GM12878 (cell line): ENCODE measurements at regions not wholly inside any gene's neighbourhood (a gene's known extent, or its start where the extent isn't known, plus 50 kb on each side); places are given as distances from the start of the nearest gene placed in this dataset.

Experiments
- ATAC-seq: fragments of 200-7000 bp; cut with Tn5 transposase; 3 replicates; pipeline ENCODE4 v1.9.1; 2020; ENCODE audit warnings: mild to moderate bottlenecking, moderate library complexity
- BruUV-seq: library from RNA; stranded (reverse); fragments of 400-500 nt; replicated peaks from 2 replicates; lab custom pipeline; 2021; lab: Mats Ljungman, UMichigan
- CTCF ChIA-PET: fragments of 300-600 bp; sonication (Branson Sonifier 250); formaldehyde crosslinking; extraction: SDS; loops from one replicate; lab custom pipeline; 2021; ENCODE audit warnings: inconsistent platforms; lab: Yijun Ruan, JAX
- POLR2A ChIA-PET: fragments of 350-600 bp; formaldehyde crosslinking; extraction: SDS; loops from one replicate; lab custom pipeline; 2021; ENCODE audit warnings: inconsistent platforms; lab: Charles Lee
- RAD21 ChIA-PET: fragments of 300-600 bp; sonication (Branson Sonifier 250); formaldehyde crosslinking; loops from one replicate; lab custom pipeline; 2023; ENCODE audit warnings: antibody characterized with exemption; ENCODE audit not compliant: unreplicated experiment; lab: Charles Lee
- SMC1A ChIA-PET: fragments of 300-600 bp; sonication (Branson Sonifier 250); formaldehyde crosslinking; loops from one replicate; lab custom pipeline; 2023; ENCODE audit not compliant: unreplicated experiment, uncharacterized antibody; lab: Charles Lee
- DNase-seq: peaks from one replicate; pipeline ENCODE4 v3.0.0-alpha.2; 2011; ENCODE audit warnings: low read depth, low spot score
- FAIRE-seq: peaks from 3 replicates; lab custom pipeline; 2011; peaks lifted over from hg19 to GRCh38; lab: Jason Lieb, UNC
- H2AFZ ChIP-seq: 2 replicates; pipeline ENCODE4 v1.6.0; 2011; ENCODE audit warnings: low read depth, low read length, control low read depth; ENCODE audit not compliant: control insufficient read depth
- H3K27ac ChIP-seq: 2 replicates; pipeline ENCODE4 v1.5.1; 2011; ENCODE audit warnings: control low read depth; ENCODE audit not compliant: control insufficient read depth, insufficient read depth
- H3K27me3 ChIP-seq, 2 experiments: replicated peaks in 1 of 2; 2 replicates each; pipeline versions ENCODE4 v1.6.0 to v1.6.1; 2011; ENCODE audit warnings: low read length in 1 of 2; ENCODE audit not compliant: control insufficient read depth in 2 of 2, insufficient read depth in 2 of 2
- H3K36me3 ChIP-seq, 2 experiments: 2 replicates each; pipeline ENCODE4 v1.5.1; 2011; ENCODE audit warnings: low read length in 1 of 2; ENCODE audit not compliant: control insufficient read depth in 2 of 2, insufficient read depth in 2 of 2
- H3K4me1 ChIP-seq: 2 replicates; pipeline ENCODE4 v1.6.1; 2011; ENCODE audit warnings: mild to moderate bottlenecking, low read length, moderate library complexity, mixed read lengths; ENCODE audit not compliant: control insufficient read depth, insufficient read depth
- H3K4me2 ChIP-seq: 2 replicates; pipeline ENCODE4 v1.6.0; 2011; ENCODE audit warnings: control low read depth; ENCODE audit not compliant: control insufficient read depth, insufficient read depth
- H3K4me3 ChIP-seq: fragments of 200-600 bp; sonication (generic); 2 replicates; pipeline ENCODE4 v1.5.1; 2016
- H3K79me2 ChIP-seq: 2 replicates; pipeline ENCODE4 v1.6.0; 2011; ENCODE audit warnings: low read length; ENCODE audit not compliant: control insufficient read depth, insufficient read depth
- H3K9ac ChIP-seq: 2 replicates; pipeline ENCODE4 v1.8.0; 2011; ENCODE audit warnings: low read length, control low read depth, mixed read lengths; ENCODE audit not compliant: control insufficient read depth, insufficient read depth
- H3K9me3 ChIP-seq: replicated peaks from 3 replicates; pipeline ENCODE4 v1.5.1; 2011; ENCODE audit warnings: mild to moderate bottlenecking, low read length; ENCODE audit not compliant: control insufficient read depth, insufficient read depth
- H4K20me1 ChIP-seq: 2 replicates; pipeline ENCODE4 v1.6.0; 2011; ENCODE audit not compliant: control insufficient read depth, insufficient read depth
- BHLHE40 ChIP-seq, 2 experiments: fragments of 450-650 bp in 1 of 2; IDR thresholded peaks; 2 replicates each; pipeline ENCODE4 v1.6.1; 2011 to 2017; ENCODE audit warnings: low read depth in 2 of 2, borderline replicate concordance in 1 of 2, improper control_type of control experiment in 1 of 2, low read length in 1 of 2, mild to moderate bottlenecking in 1 of 2
- CBX3 ChIP-seq: fragments of 200-600 bp; sonication (generic); IDR thresholded peaks from 2 replicates; pipeline ENCODE4 v1.6.1; 2016; ENCODE audit warnings: low read depth, borderline replicate concordance
- CEBPB ChIP-seq, 2 experiments: fragments of 150-350 bp in 1 of 2; IDR thresholded peaks; 2 replicates each; pipeline ENCODE4 v1.6.1; 2012 to 2014; ENCODE audit warnings: low read depth in 2 of 2, low read length in 2 of 2, borderline replicate concordance in 1 of 2, inconsistent platforms in 1 of 2
- EGR1 ChIP-seq, 2 experiments: IDR thresholded peaks; 1 replicate in 1 of 2; 2 replicates in 1 of 2; pipeline ENCODE4 v1.6.1; 2011 to 2012; ENCODE audit warnings: low read depth in 2 of 2, low read length in 2 of 2, borderline replicate concordance in 1 of 2, mild to moderate bottlenecking in 1 of 2, moderate library complexity in 1 of 2
- FOXM1 ChIP-seq: IDR thresholded peaks from 2 replicates; pipeline ENCODE4 v1.6.1; 2012; ENCODE audit warnings: low read depth, mild to moderate bottlenecking, inconsistent platforms, low read length, moderate library complexity
- LARP7 ChIP-seq: fragments of 450-650 bp; IDR thresholded peaks from 2 replicates; pipeline ENCODE4 v1.6.1; 2017; ENCODE audit warnings: mild to moderate bottlenecking
- NFXL1 ChIP-seq: fragments of 450-650 bp; IDR thresholded peaks from 2 replicates; pipeline ENCODE4 v1.6.1; 2017; ENCODE audit warnings: antibody characterized with exemption, mild to moderate bottlenecking, borderline replicate concordance
- PAX5 ChIP-seq: IDR thresholded peaks from 2 replicates; pipeline ENCODE4 v1.6.1; 2011; ENCODE audit warnings: low read depth, low read length, borderline replicate concordance
- PML ChIP-seq: IDR thresholded peaks from 2 replicates; pipeline ENCODE4 v1.6.1; 2012; ENCODE audit warnings: low read length, inconsistent platforms
- RFX5 ChIP-seq: IDR thresholded peaks from 2 replicates; pipeline ENCODE4 v1.6.1; 2011; ENCODE audit warnings: low read depth, low read length, improper control_type of control experiment
- SMAD5 ChIP-seq: IDR thresholded peaks from 2 replicates; pipeline ENCODE4 v1.6.1; 2016; ENCODE audit warnings: antibody characterized with exemption, low read depth
- SMC3 ChIP-seq: IDR thresholded peaks from 2 replicates; pipeline ENCODE4 v1.6.1; 2011; ENCODE audit warnings: low read length, improper control_type of control experiment, borderline replicate concordance
- SP1 ChIP-seq: IDR thresholded peaks from one replicate; pipeline ENCODE4 v1.6.1; 2011; ENCODE audit warnings: low read depth, low read length
- ZBED1 ChIP-seq: IDR thresholded peaks from 2 replicates; pipeline ENCODE4 v1.6.1; 2016; ENCODE audit warnings: borderline replicate concordance
- ZNF207 ChIP-seq: fragments of 450-650 bp; IDR thresholded peaks from 2 replicates; pipeline ENCODE4 v1.6.1; 2014; ENCODE audit warnings: antibody characterized with exemption, mild to moderate bottlenecking, borderline replicate concordance
- ZNF622 ChIP-seq: fragments of 450-650 bp; IDR thresholded peaks from 2 replicates; pipeline ENCODE4 v1.6.1; 2017; ENCODE audit warnings: mild to moderate bottlenecking, inconsistent platforms
- whole genome bisulfite sequencing: methylation state at CpG from one replicate; pipeline ENCODE4 v1.1.6; 2016; ENCODE audit warnings: low lambda C conversion rate; ENCODE audit not compliant: insufficient replicate concordance, insufficient coverage; ENCODE audit errors: missing lambda C conversion rate; 5-methylcytosine and 5-hydroxymethylcytosine counted together
- in situ Hi-C: fragments of 300-500 bp; cut with MboI; formaldehyde crosslinking; loops from 9 replicates; pipeline ENCODE4 v1.14.3; 2018; ENCODE audit warnings: mixed read lengths
- intact Hi-C: fragments of 100-400 bp; cut with micrococcal nuclease; formaldehyde crosslinking; loops from one replicate; pipeline ENCODE4 v1.14.2; 2022; ENCODE audit not compliant: unreplicated experiment
- TF ChIP-seq, protein P1 (sequence below): fragments of 450-650 bp; IDR thresholded peaks from 2 replicates; pipeline ENCODE4 v1.6.1; 2017; ENCODE audit warnings: mild to moderate bottlenecking
- TF ChIP-seq, protein P2 (sequence below): fragments of 450-650 bp; IDR thresholded peaks from 2 replicates; pipeline ENCODE4 v1.6.1; 2016; ENCODE audit warnings: mild to moderate bottlenecking

DNA sequence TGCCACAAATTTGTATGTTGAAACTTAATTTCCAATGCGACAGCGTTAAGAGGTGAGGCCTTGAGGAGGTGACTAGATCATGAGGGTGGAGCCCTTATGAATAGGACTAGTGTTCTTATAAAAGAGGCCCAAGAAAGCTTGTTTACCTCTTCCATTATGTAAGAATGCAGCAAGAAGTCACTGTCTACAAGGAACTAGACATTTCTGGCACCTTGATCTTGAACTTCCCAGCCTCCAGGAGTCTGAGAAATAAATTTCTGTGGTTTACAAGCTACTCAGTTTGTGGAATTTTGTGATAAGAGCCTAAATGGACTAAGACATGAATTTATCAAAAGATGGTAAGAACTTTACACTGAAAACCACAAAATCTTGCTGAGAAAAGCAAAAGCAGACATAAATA lies 173.6 kb upstream of the SGK1 start:
- no peak for FAIRE-seq
- WGBS: 66% methylated on average over 2 of the region's 2 CpGs

DNA sequence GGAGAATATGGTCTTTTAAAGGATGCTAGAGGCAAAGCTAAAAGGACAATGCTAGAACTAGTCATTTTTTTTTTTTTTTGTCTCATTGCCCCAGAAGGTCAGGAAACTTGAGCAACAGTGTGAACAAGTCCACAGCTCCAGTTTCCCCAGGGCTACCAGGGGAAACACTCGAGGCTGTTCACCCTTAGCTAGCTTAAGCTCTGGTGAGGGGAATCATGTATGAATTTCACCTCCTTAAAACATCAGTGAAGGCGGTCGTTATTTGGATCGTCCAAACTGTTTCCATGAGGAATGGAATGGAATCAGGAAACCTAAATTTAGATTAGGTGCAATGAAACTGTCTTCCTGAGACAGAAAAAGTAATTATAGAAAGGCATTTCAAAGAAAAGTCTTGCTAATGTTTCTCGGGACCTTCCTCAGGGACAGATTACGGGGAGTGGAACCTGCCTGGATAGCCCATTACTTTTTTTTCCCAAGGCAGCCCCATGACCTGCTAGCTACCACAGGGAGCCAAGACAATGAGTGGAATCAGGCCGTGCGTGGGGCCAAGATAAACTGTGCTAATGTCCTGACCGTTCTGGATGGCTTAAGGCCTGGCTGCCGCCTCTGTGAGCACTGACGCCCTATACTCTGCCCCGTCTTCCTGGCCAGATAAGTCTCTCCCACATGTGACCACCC lies 164.8 kb upstream of the SGK1 start:
- BruUV-seq: no TSS peak
- ChIA-PET RAD21 (no interaction called here), CTCF (no interaction called here), SMC1A (interaction anchor here (1.9 kb wide), 1 partner anchor 18 kb away, joined by 4 read pairs; no protein-coding TSS in a partner anchor), POLR2A (no interaction called here)
- no peak overlapping the region for H2AFZ ChIP-seq
- no peaks in the 10 kb centered on the region for H3K9me3 ChIP-seq
- ATAC-seq: no peak
- TF ChIP-seq SP1: no peak
- no peak for TF ChIP-seq BHLHE40 (IDR thresholded peaks at IDR 0.05; ENCODE audit: borderline replicate concordance in 1 of 2, low read depth in 2 of 2, low read length in 1 of 2)
- no peak for TF ChIP-seq SMC3
- no peak for TF ChIP-seq CBX3
- TF ChIP-seq, protein P1, sequence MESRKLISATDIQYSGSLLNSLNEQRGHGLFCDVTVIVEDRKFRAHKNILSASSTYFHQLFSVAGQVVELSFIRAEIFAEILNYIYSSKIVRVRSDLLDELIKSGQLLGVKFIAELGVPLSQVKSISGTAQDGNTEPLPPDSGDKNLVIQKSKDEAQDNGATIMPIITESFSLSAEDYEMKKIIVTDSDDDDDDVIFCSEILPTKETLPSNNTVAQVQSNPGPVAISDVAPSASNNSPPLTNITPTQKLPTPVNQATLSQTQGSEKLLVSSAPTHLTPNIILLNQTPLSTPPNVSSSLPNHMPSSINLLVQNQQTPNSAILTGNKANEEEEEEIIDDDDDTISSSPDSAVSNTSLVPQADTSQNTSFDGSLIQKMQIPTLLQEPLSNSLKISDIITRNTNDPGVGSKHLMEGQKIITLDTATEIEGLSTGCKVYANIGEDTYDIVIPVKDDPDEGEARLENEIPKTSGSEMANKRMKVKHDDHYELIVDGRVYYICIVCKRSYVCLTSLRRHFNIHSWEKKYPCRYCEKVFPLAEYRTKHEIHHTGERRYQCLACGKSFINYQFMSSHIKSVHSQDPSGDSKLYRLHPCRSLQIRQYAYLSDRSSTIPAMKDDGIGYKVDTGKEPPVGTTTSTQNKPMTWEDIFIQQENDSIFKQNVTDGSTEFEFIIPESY: no peak
- no peak for TF ChIP-seq FOXM1
- TF ChIP-seq PML: no peak
- no peak for TF ChIP-seq PAX5
- TF ChIP-seq RFX5: no peak
- no peak for TF ChIP-seq ZNF207
- TF ChIP-seq, protein P2, sequence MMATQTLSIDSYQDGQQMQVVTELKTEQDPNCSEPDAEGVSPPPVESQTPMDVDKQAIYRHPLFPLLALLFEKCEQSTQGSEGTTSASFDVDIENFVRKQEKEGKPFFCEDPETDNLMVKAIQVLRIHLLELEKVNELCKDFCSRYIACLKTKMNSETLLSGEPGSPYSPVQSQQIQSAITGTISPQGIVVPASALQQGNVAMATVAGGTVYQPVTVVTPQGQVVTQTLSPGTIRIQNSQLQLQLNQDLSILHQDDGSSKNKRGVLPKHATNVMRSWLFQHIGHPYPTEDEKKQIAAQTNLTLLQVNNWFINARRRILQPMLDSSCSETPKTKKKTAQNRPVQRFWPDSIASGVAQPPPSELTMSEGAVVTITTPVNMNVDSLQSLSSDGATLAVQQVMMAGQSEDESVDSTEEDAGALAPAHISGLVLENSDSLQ: no peak
- TF ChIP-seq NFXL1: no peak
- no peak for TF ChIP-seq LARP7
- no peak for TF ChIP-seq SMAD5
- TF ChIP-seq ZNF622: no peak
- no peaks in the 10 kb centered on the region for H3K36me3 ChIP-seq
- no peak overlapping the region for H3K4me2 ChIP-seq
- intact Hi-C loops (no loop called here), in situ Hi-C loops (no loop called here)
- no peak for FAIRE-seq
- WGBS: 55% methylated on average over 12 of the region's 12 CpGs
- no peaks in the 10 kb centered on the region for H3K79me2 ChIP-seq
- DNase-seq: no peak
- H3K9ac ChIP-seq: no peak overlapping the region
- no peak overlapping the region for H3K4me3 ChIP-seq
- no peak overlapping the region for H3K27ac ChIP-seq
- no peaks in the 10 kb centered on the region for H4K20me1 ChIP-seq
- no peaks in the 10 kb centered on the region; a peak in 2 of 4 replicates for H3K27me3 ChIP-seq
- H3K4me1 ChIP-seq: no peaks in the 10 kb centered on the region

More for the DNA sequence above, 173.6 kb upstream of the SGK1 start:
- no peaks in the 10 kb centered on the region; a peak in 1 of 4 replicates for H3K27me3 ChIP-seq
- intact Hi-C loops: no loop called here
- no peaks in the 10 kb centered on the region for H3K4me1 ChIP-seq
- ATAC-seq (no peak), DNase-seq (no peak)
- no peaks in the 10 kb centered on the region for H3K9me3 ChIP-seq
- H3K79me2 ChIP-seq: no peaks in the 10 kb centered on the region
- POLR2A ChIA-PET: no interaction called here
- BruUV-seq: no TSS peak
- in situ Hi-C loops: no loop called here
- no peaks in the 10 kb centered on the region for H3K36me3 ChIP-seq
- H3K27ac ChIP-seq: no peak overlapping the region
- no peak overlapping the region for H3K4me3 ChIP-seq
- H3K9ac ChIP-seq: no peak overlapping the region
- H3K4me2 ChIP-seq: no peak overlapping the region
- TF ChIP-seq CEBPB (IDR thresholded peaks at IDR 0.05; ENCODE audit: borderline replicate concordance in 1 of 2, low read depth in 2 of 2, low read length in 2 of 2) (no peak), ZBED1 (no peak), PAX5 (no peak), EGR1 (IDR thresholded peaks at IDR 0.05; ENCODE audit: borderline replicate concordance in 1 of 2, low read depth in 2 of 2, low read length in 2 of 2) (no peak)
- RAD21 ChIA-PET: no interaction called here
- SMC1A ChIA-PET: no interaction called here
- H4K20me1 ChIP-seq: no peaks in the 10 kb centered on the region
- CTCF ChIA-PET: no interaction called here
- H2AFZ ChIP-seq: no peak overlapping the region
